GM18507 (cell line): ENCODE measurements at regions not wholly inside any gene's neighbourhood (a gene's known extent, or its start where the extent isn't known, plus 50 kb on each side); places are given as distances from the start of the nearest gene placed in this dataset.

ENCODE experiments used
- DNase-seq: peaks from one replicate; pipeline ENCODE4 v3.0.0; 2011; ENCODE audit warnings: low read depth; ENCODE audit not compliant: insufficient read length; ENCODE audit errors: extremely low spot score
- FAIRE-seq: peaks from 2 replicates; lab custom pipeline; 2011; peaks lifted over from hg19 to GRCh38; lab: Jason Lieb, UNC

GRCh38 chr1:242579528-242580235, 55.2 kb upstream of the PLD5 start:
- FAIRE-seq, result no peak
- no peak for DNase-seq
